Activated T-cell treated with anti-CD3 and anti-CD28 coated beads for 48 hours (primary cell): ENCODE measurements at regions not wholly inside any gene's neighbourhood (a gene's known extent, or its start where the extent isn't known, plus 50 kb on each side); places are given as distances from the start of the nearest gene placed in this dataset.

Experiments used
- DNase-seq: peaks from one replicate; pipeline ENCODE4 v3.0.0-alpha.2; 2020; ENCODE audit warnings: low read depth

DNA sequence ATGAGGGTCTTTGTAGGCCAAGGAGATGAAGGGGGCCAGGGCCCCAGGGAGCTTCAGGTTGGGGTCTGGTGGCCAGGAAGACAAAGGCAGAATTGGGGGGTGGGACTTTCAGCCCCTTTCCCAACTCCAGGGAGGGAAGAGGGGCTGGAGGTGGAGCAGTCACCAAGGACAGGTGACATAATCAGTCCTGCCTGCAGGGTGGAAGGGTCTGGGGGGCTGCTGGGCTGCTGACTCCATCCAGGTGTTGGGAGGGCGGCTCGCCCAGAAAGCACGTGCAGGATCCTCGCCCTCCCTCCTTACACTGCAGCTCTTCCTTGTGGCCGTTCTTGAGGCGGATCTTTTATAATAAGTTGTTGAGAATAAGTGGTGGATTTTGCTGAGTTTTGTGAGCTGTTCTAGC is 1491.1 kb downstream of the TBC1D22A start:
- no peak for DNase-seq

DNA sequence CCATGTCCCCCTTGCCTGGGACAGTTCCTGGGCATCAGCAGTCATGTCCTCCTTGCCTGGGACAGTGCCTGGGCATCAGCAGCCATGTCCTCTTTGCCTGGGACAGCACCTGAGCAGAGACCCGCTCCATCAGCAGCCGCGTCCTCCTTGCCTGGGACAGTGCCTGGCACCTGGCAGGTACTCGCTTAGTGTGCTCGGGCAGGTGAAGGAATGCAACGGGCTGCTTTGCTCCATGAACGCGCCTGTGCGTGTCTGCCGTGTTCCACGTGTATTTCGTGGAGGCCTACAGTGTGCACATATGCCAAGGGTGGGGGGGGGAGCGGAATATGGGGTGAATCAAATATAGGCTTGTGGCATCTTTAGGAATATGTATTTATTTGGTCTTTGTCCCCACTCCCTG is 1490.7 kb downstream of the TBC1D22A start:
- DNase-seq: no peak

GRCh38 chr22:48251629-48252028 is 1489.2 kb downstream of the TBC1D22A start:
- no peak for DNase-seq

GRCh38 chr22:48250937-48251530 is 1488.6 kb downstream of the TBC1D22A start:
- no peak for DNase-seq

DNA sequence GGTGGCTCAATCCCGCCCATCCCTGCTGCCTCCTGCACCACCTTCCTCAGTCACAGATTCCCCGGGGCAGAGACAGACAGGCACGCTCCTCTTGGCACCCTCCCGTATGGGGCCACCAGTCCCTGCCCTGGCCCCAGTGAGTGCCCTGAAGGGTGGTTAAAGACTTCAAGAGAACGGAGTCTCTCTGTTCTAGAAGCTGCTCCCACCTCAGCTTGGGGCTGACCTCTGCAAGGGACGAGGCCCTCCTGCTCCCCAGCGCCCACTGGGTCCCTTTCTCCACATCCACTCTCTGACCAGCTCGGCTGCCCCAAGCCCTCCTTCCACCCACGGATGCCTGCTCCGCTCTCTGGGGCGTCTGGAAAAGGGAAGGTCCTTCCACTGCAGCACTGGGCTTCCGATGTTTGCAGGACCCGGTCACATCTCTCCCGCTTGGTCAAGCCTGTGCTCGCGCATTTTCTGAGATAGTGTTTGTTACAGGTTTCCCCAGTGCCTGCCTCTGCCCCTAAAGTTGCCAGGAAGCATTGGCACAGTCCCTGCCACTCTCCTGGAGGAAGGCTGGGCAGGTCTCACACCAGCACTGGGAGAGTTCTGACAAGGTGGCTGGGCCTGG is 1487.9 kb downstream of the TBC1D22A start:
- no peak for DNase-seq

DNA sequence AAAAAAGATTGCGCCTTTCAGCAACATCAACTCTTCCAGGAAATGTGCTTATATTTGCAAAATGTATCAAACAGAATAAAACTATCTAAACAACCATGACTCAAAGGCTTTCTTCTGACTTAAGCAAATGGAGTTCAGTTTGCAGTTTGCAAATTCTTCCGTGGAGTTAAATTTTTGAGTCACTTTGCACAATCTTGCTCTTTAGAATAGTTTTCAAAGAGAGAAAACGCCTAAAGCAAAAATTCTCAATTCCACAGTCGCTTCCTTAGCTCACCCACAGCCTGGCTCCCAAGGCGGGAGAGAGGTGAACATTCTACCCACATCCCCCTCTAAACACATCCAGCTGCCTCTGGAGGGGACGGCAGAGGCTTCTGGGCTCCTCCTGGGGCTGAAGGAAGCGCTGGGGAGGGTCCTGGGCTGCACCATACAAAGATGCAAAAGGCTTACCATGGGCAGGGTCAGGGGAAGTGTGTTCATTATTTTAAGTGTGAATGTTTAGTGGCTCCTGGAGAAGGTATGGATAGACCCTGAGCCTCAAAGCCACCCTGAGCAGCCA is 1487.3 kb downstream of the TBC1D22A start:
- no peak for DNase-seq

DNA sequence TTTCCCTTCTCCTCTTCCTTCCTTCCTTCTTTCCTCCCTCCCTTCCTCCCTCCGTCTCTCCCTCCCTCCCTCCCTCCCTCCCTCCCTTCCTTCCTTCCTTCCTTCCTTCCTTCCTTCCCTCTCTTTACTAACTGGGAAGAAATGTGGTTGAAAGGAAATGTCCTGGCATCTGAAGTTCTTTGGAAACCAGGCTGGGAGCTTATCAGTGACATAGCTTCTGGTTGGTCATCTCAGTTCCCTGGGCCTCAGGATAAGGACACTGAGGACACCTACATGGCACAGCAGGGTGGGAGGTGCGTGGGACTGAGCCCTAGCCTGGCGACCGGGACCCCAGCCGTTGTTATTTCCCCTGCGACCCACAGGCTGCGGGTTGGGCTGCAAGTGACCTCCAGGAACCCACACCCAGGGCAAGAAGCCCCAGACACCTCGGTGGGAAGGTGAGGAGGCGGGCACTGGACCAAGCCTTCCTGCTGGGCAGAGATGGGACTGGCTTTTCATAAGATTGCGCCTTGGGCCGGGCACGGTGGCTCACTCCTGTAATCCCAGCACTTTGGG is 1486.5 kb downstream of the TBC1D22A start:
- no peak for DNase-seq

- no peak for DNase-seq
Observed at GRCh38 chr22:48247829-48248228, 1485.4 kb downstream of the TBC1D22A start.

DNA sequence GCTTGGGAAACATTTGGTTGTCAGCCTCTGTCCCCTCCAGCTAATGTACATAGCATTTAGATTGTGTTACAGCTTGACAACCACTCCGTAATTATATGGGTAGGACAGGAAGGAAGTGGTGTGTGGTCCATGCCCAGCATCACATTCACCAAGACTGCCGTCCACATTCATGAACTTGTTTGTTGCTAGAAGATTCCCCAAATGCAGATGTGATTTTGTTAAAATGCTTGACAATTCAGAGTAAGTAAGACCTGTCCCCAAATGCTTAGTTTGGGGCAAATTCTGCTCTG is 1482.7 kb downstream of the TBC1D22A start:
- no peak for DNase-seq

- DNase-seq: no peak
Observed at GRCh38 chr22:48244388-48245195, 1482.1 kb downstream of the TBC1D22A start.

DNA sequence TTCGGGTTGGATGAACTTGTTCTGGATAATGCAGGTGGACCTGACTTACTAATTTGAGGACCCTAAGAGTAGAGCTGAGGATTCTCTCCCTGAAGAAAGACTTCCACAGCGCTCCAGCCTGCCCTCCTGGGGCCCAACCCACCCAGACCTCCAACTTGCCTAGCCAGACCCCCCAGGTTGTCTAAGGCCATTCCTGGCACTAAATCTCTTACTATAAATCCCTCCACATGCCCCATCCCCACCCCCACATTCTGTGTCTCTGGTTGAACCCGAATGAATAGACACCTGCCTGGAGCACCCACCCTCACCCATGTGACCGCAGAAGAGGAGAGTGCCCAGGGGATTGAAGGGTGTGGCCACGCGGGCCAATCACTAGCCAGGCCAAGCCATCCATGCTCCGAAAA is 1480.0 kb downstream of the TBC1D22A start:
- DNase-seq: no peak

DNA sequence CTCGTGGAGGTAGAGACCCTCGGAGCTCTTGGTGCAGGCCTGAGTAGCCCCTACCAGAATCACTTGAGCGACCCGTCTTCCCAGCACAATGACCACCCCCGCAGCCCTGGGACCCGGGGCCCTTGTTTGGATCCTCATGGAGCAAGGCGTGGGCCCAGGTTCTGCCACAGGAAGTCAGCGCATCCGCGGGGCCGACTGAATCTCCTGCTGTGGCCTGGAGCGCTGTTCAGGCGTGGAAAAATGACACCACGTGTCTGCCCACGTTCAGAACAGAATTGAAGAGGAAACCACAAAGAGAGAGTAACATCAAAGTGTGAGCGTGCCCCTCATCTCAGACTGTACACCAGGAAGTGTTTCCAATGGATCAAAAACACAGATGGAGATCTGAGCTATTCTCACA is 1479.2 kb downstream of the TBC1D22A start:
- DNase-seq: no peak

DNA sequence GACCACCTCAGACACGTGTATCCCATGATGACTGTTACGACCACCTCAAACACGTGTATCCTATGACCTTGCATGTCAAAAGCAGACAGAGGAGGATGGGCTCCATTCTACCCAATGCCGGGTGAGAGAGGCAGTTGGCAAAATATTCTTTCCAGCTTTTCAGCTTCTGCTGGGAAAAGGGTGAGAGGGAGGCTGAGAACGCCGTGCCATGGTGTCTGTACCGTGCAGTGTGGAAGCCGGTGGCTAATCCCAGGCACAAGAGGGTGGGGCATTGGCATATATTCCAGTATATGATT is 1478.4 kb downstream of the TBC1D22A start:
- DNase-seq: no peak

- DNase-seq: no peak
Observed at GRCh38 chr22:48240148-48240934, 1477.9 kb downstream of the TBC1D22A start.

DNA sequence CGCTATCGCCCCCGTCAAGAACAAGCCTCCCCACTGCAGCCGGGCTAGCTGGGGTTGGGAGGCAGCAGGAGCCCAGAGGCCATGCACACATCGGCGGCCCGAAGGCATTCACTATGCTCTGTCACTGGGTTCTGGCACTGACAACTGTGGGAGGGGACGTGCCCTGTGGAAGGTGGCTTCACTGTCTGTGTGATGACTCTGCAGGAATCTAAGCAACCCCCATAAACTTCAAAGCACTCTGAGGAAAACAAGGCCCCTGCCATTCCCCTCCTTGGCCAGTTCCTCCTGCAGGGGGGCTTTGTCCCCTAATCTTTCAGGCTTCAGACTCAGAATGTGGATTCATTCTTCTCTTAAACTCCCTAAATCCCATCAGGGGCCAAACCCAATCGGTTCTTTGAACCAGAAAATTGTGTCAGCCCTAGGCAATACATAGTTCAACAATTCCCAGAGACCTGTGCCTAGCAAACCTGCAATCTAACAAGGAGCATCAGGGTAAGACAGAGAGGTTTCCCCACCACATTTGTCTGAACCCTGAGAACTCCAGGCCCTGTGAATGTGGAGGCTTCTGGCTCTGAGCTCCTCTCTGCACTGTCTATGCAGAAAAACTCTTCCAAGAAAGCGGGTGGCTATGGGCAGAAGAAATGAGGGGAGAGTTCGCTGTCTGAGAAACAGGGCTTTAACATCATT is 1477.2 kb downstream of the TBC1D22A start:
- no peak for DNase-seq

- no peak for DNase-seq
Observed at GRCh38 chr22:48238966-48239365, 1476.5 kb downstream of the TBC1D22A start.

DNA sequence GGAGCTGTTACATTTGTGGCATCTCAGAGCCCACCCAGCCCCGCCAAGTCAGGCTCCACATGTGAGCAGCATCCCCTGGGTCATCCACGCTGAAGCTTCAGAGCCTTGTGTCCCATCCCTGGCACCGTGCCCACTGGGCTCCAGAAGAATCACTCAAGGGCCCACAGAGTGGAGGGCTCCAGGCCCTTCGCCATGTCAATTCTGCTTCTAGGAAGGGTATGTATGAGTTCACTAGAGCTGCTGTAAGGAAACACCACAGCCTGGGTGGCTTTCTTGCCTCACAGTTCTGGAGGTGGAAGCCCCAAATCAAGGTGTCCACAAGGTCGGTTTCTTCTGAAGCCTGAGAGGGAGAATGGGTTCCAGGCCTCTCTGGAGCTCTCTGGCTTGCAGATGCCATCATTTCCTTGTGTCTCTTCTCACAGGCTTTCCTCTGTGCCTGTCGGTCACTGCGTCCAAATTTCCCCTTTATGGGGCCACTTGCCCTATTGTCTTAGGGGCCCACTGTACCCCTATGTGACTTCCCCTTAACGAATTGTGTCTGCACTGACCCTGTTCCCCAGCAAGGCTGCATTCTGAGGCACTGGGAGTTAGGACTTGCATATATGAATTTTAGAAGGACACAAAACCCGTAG is 1476.0 kb downstream of the TBC1D22A start:
- DNase-seq: no peak

DNA sequence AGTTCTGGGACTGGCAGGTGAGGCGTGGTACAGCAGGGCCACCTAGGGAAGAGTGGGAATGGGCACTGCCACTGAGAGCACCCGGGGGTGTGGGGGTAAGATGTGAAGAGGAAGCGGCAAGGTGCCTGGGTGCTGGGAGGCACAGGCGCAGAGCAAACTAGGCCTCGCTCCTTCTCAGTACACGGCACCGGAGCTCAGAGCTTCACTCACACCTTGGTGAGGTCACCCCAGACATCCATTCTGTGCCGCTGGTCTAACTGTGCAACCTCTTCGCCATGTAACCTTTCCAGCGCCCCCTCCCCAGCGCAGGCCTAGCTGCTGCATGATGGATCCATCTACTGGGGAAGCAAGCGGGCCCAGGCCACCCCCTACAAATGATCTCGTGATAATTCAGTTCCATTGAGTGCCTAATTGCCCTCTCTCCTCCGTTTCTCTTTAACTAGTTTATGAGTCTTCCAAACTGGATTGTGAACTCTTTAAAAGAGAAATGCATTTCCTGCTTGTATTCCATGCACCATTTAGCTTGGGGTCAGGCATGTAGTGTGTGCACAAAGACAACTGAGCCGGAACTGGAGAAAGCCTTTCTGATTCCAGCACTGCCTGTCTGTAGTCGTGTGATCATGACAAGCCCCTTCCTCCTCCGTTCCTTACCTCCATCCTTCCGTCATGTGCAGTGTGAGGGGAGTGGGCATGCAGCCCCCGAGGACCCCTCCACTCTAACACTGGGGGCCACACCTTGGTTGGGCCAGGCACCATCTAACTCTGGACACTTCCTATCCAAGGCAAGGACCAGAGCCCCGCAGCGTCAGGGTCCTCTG is 1475.2 kb downstream of the TBC1D22A start:
- DNase-seq: no peak

GRCh38 chr22:48236261-48236660 is 1473.8 kb downstream of the TBC1D22A start:
- DNase-seq: no peak

DNA sequence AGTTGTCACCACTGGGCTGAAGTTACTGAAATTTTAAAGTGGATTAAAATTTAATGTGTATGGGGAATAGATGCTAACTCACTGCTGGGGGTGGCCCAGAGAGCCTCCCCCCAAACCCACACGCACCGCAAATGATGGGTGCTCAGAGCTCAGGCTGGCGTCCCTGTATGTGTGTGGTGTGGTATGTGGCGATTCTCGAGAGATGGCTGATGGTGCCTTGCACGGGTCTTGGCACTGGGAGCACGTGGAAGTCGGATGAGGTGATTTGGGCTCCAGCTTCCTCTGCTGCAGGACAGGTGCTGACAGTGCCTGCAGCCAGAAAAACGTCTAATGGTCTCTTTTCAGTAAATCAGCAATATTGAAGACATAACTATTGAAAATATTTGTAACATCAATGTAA is 1473.3 kb downstream of the TBC1D22A start:
- DNase-seq: no peak
